ENCODE measurements at regions not wholly inside any gene's neighbourhood (a gene's known extent, or its start where the extent isn't known, plus 50 kb on each side); places are given as distances from the start of the nearest gene placed in this dataset.
"Not testable (repeated sequence)": the region's sequence is repeated elsewhere in the genome, so short reads cannot be mapped to it uniquely, and the experiment has no call there.

- Histone ChIP-seq H3K36me3 (replicated peaks in 1 of 2; ENCODE audit: insufficient read depth in 1 of 2, low read depth in 2 of 2) (no peaks in the 10 kb centered on the region), H3K27me3 (no peaks in the 10 kb centered on the region), H3K27ac (peak overlapping the region in 2 of 4 donors; percentile 23 to 61), H3K4me1 (no peaks in the 10 kb centered on the region), H3K9me3 (no peaks in the 10 kb centered on the region), H3K4me3 (no peak overlapping the region)
- no peak for DNase-seq
- TF ChIP-seq CTCF (IDR thresholded peaks at IDR 0.05) (no peak), POLR2A (IDR thresholded peaks at IDR 0.05) (no peak)
- no peak for ATAC-seq
- WGBS, 2 donors: 63 to 72% methylated on average over 5 of the region's 5 CpGs
- intact Hi-C loops (cut with DNase I): no loop called here
These were observed 74.0 kb upstream of the ITGB1 start for GRCh38 chr10:33031815-33032653.

- 85 to 86% methylated on average over 5 of the region's 5 CpGs for WGBS, 2 donors
- no peak overlapping the region for H3K27ac ChIP-seq
- no peaks in the 10 kb centered on the region for H3K36me3 ChIP-seq (replicated peaks in 1 of 2; ENCODE audit: insufficient read depth in 1 of 2, low read depth in 2 of 2)
- DNase-seq (no peak), ATAC-seq (no peak)
- H3K4me1 ChIP-seq: no peaks in the 10 kb centered on the region
- no peaks in the 10 kb centered on the region for H3K9me3 ChIP-seq
- H3K4me3 ChIP-seq: no peak overlapping the region
- intact Hi-C loops (cut with DNase I): no loop called here
- TF ChIP-seq CTCF (IDR thresholded peaks at IDR 0.05) (no peak), POLR2A (IDR thresholded peaks at IDR 0.05) (no peak)
- H3K27me3 ChIP-seq: no peaks in the 10 kb centered on the region
These were observed 73.1 kb upstream of the ITGB1 start for GRCh38 chr10:33031171-33031570.

GRCh38 chr10:33028515-33028914, 70.5 kb upstream of the ITGB1 start:
- H3K4me1 ChIP-seq; ATAC-seq; H3K4me3 ChIP-seq; H3K27ac ChIP-seq; H3K27me3 ChIP-seq; H3K9me3 ChIP-seq; intact Hi-C loops (cut with DNase I); H3K36me3 ChIP-seq (replicated peaks in 1 of 2; ENCODE audit: insufficient read depth in 1 of 2, low read depth in 2 of 2); DNase-seq: not testable (repeated sequence)
- WGBS, 2 donors: 89 to 96% methylated on average over 5 of the region's 5 CpGs

- Histone ChIP-seq H3K4me1 (no peaks in the 10 kb centered on the region), H3K27me3 (no peaks in the 10 kb centered on the region), H3K36me3 (replicated peaks in 1 of 2; ENCODE audit: insufficient read depth in 1 of 2, low read depth in 2 of 2) (no peaks in the 10 kb centered on the region), H3K4me3 (no peak overlapping the region), H3K27ac (no peak overlapping the region), H3K9me3 (no peaks in the 10 kb centered on the region)
- no peak for TF ChIP-seq POLR2A (IDR thresholded peaks at IDR 0.05)
- no peak for TF ChIP-seq CTCF (IDR thresholded peaks at IDR 0.05)
- intact Hi-C loops (cut with DNase I): no loop called here
- 87 to 90% methylated on average over 6 of the region's 6 CpGs for WGBS, 2 donors
- no peak for ATAC-seq
- DNase-seq: no peak
These were observed 69.1 kb upstream of the ITGB1 start for GRCh38 chr10:33027088-33027487.

GRCh38 chr10:33026422-33026821, 68.4 kb upstream of the ITGB1 start:
- intact Hi-C loops (cut with DNase I): no loop called here
- no peak for DNase-seq
- ATAC-seq: no peak
- Histone ChIP-seq H3K36me3 (replicated peaks in 1 of 2; ENCODE audit: insufficient read depth in 1 of 2, low read depth in 2 of 2) (no peaks in the 10 kb centered on the region), H3K27me3 (no peaks in the 10 kb centered on the region), H3K27ac (no peak overlapping the region), H3K4me3 (no peak overlapping the region), H3K9me3 (no peaks in the 10 kb centered on the region), H3K4me1 (no peaks in the 10 kb centered on the region)
- TF ChIP-seq POLR2A (IDR thresholded peaks at IDR 0.05) (no peak), CTCF (IDR thresholded peaks at IDR 0.05) (no peak)
- WGBS, 2 donors: 62 to 71% methylated on average over 3 of the region's 3 CpGs
